ENCODE measurements at regions not wholly inside any gene's neighbourhood (a gene's known extent, or its start where the extent isn't known, plus 50 kb on each side); places are given as distances from the start of the nearest gene placed in this dataset.

DNA sequence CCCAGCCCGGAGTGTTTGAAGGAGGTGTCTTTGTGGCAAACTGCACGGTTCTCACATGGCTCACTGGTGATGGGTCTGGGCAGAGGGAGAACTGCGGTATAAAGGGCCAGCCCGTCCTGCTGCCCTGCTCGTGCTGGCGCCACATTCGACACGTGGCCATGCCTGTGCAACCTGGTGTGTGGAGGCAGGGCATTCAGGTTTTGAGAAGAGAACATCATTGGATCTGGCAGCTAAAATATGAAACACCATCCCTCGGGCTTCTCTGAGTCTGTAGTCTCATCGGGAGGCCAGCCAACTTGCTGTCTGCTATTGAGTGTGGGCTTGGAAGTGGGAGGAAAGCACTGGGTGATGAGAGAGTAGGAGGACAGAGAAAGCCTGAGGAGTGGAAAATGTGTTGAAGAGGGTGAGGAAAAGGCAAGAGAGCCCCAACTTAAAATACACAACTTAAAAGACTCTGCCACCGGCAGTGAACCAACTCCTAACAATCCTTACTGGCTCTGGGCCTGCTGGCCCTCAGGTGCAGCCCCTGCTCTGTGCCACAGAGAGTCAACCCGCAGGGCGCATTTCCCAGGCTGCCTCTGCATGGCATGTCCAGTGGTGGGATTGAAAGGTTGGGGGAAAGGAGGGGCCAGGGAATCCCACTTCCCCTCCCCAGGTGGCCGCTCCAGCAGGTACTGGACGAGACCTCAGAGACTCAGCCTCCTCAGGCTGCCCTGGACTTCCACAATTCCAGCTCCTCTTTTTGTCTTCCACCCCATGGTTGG lies 112.7 kb upstream of the DLX2 start:
- no peaks in the 10 kb centered on the region for H4K20me1 ChIP-seq (ENCODE audit: control insufficient read depth, extremely low read depth, insufficient read depth, low read length)
- H3K4me2 ChIP-seq (ENCODE audit: extremely low read depth, insufficient read depth, low read length) = no peak overlapping the region
- no peak overlapping the region for H3K27ac ChIP-seq (ENCODE audit: insufficient read depth, low read length)
- TF ChIP-seq, protein P1, sequence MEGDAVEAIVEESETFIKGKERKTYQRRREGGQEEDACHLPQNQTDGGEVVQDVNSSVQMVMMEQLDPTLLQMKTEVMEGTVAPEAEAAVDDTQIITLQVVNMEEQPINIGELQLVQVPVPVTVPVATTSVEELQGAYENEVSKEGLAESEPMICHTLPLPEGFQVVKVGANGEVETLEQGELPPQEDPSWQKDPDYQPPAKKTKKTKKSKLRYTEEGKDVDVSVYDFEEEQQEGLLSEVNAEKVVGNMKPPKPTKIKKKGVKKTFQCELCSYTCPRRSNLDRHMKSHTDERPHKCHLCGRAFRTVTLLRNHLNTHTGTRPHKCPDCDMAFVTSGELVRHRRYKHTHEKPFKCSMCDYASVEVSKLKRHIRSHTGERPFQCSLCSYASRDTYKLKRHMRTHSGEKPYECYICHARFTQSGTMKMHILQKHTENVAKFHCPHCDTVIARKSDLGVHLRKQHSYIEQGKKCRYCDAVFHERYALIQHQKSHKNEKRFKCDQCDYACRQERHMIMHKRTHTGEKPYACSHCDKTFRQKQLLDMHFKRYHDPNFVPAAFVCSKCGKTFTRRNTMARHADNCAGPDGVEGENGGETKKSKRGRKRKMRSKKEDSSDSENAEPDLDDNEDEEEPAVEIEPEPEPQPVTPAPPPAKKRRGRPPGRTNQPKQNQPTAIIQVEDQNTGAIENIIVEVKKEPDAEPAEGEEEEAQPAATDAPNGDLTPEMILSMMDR (conservative IDR thresholded peaks at IDR 0.05 in 1 of 2, IDR thresholded peaks at IDR 0.05 in 1 of 2; ENCODE audit: low read depth in 1 of 2, low read length in 2 of 2) = no peak
- TF ChIP-seq EZH2 (IDR thresholded peaks at IDR 0.05; ENCODE audit: low read length, missing control alignments) = no peak
- no peaks in the 10 kb centered on the region for H3K79me2 ChIP-seq (ENCODE audit: control insufficient read depth, insufficient read depth, low read length)
- H3K9me3 ChIP-seq (ENCODE audit: control insufficient read depth, insufficient read depth, low read depth, low read length) = no peaks in the 10 kb centered on the region
- H3K4me1 ChIP-seq (ENCODE audit: control insufficient read depth, extremely low read depth, insufficient read depth, low read length) = no peaks in the 10 kb centered on the region
- H3K9ac ChIP-seq (ENCODE audit: insufficient read depth, low read length) = no peak overlapping the region
- no peak overlapping the region for H3K4me3 ChIP-seq (replicated peaks in 1 of 4; ENCODE audit: control extremely low read depth in 1 of 4, insufficient read depth in 1 of 4, low read depth in 3 of 4, low read length in 4 of 4)
- H3K27me3 ChIP-seq (ENCODE audit: control insufficient read depth, insufficient read depth, low read length) = no peaks in the 10 kb centered on the region
- no peak overlapping the region for H2AFZ ChIP-seq (ENCODE audit: low read length)
- DNase-seq (ENCODE audit: low read depth in 2 of 2) = peak in 1 of 2 donors; percentile 39
- H3K36me3 ChIP-seq (ENCODE audit: control insufficient read depth, insufficient read depth, low read length) = no peaks in the 10 kb centered on the region

DNA sequence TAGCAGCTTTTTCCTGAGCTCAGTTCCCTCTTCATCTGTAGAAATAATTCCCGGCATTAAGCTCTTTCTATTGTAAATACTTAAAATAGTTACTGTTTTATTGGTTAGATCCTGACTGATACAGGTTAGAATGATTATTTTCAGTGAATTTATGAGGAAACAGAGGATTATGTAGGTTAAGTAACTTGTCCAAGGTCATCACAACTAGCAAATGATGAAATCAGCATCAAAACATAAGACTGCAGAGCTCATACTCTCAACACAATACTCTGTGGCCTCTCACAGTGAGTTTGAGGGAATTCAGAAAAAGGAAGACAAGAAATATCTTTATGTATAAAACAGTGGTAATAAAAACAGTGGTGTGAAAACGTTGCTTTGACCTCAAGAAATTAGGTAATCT lies 113.2 kb upstream of the DLX2 start:
- no peaks in the 10 kb centered on the region for H4K20me1 ChIP-seq (ENCODE audit: control insufficient read depth, extremely low read depth, insufficient read depth, low read length)
- DNase-seq (ENCODE audit: low read depth in 2 of 2) = no peak
- TF ChIP-seq EZH2 (IDR thresholded peaks at IDR 0.05; ENCODE audit: low read length, missing control alignments) = no peak
- TF ChIP-seq, protein P1 (conservative IDR thresholded peaks at IDR 0.05 in 1 of 2, IDR thresholded peaks at IDR 0.05 in 1 of 2; ENCODE audit: low read depth in 1 of 2, low read length in 2 of 2) = no peak

DNA sequence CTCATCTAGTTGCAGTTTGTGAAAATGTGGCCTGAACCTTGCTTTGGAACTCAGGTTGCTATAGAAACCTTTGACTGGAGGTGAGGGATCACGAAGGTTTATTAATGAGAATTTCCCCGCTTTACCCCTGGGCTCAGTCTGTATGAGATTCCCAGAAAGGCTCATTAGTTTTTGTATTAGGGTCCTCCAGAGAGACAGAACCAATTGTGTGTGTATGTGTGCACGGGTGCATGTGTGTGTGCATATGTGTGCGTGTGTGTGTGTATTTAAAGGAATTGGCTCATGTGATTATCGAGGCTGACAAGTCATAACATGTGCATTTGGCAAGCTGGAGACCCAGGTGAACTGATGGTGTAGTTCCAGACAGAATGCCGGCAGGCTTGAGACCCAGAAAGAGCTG lies 113.8 kb upstream of the DLX2 start:
- no peaks in the 10 kb centered on the region for H4K20me1 ChIP-seq (ENCODE audit: control insufficient read depth, extremely low read depth, insufficient read depth, low read length)
- no peak overlapping the region for H3K9ac ChIP-seq (ENCODE audit: insufficient read depth, low read length)
- TF ChIP-seq, protein P1 (conservative IDR thresholded peaks at IDR 0.05 in 1 of 2, IDR thresholded peaks at IDR 0.05 in 1 of 2; ENCODE audit: low read depth in 1 of 2, low read length in 2 of 2) = no peak
- TF ChIP-seq EZH2 (IDR thresholded peaks at IDR 0.05; ENCODE audit: low read length, missing control alignments) = no peak
- no peaks in the 10 kb centered on the region for H3K4me1 ChIP-seq (ENCODE audit: control insufficient read depth, extremely low read depth, insufficient read depth, low read length)
- H3K27me3 ChIP-seq (ENCODE audit: control insufficient read depth, insufficient read depth, low read length) = no peaks in the 10 kb centered on the region
- no peaks in the 10 kb centered on the region for H3K9me3 ChIP-seq (ENCODE audit: control insufficient read depth, insufficient read depth, low read depth, low read length)
- no peak overlapping the region for H2AFZ ChIP-seq (ENCODE audit: low read length)
- no peak overlapping the region for H3K27ac ChIP-seq (ENCODE audit: insufficient read depth, low read length)
- no peak overlapping the region for H3K4me3 ChIP-seq (replicated peaks in 1 of 4; ENCODE audit: control extremely low read depth in 1 of 4, insufficient read depth in 1 of 4, low read depth in 3 of 4, low read length in 4 of 4)
- no peaks in the 10 kb centered on the region for H3K79me2 ChIP-seq (ENCODE audit: control insufficient read depth, insufficient read depth, low read length)
- DNase-seq (ENCODE audit: low read depth in 2 of 2) = no peak
- no peaks in the 10 kb centered on the region for H3K36me3 ChIP-seq (ENCODE audit: control insufficient read depth, insufficient read depth, low read length)
- no peak overlapping the region for H3K4me2 ChIP-seq (ENCODE audit: extremely low read depth, insufficient read depth, low read length)

More for the DNA sequence above, 113.2 kb upstream of the DLX2 start:
- Histone ChIP-seq H3K27ac (ENCODE audit: insufficient read depth, low read length) (no peak overlapping the region), H3K4me1 (ENCODE audit: control insufficient read depth, extremely low read depth, insufficient read depth, low read length) (no peaks in the 10 kb centered on the region), H2AFZ (ENCODE audit: low read length) (no peak overlapping the region), H3K4me3 (replicated peaks in 1 of 4; ENCODE audit: control extremely low read depth in 1 of 4, insufficient read depth in 1 of 4, low read depth in 3 of 4, low read length in 4 of 4) (no peak overlapping the region), H3K36me3 (ENCODE audit: control insufficient read depth, insufficient read depth, low read length) (no peaks in the 10 kb centered on the region), H3K9ac (ENCODE audit: insufficient read depth, low read length) (no peak overlapping the region), H3K79me2 (ENCODE audit: control insufficient read depth, insufficient read depth, low read length) (no peaks in the 10 kb centered on the region), H3K27me3 (ENCODE audit: control insufficient read depth, insufficient read depth, low read length) (no peaks in the 10 kb centered on the region), H3K4me2 (ENCODE audit: extremely low read depth, insufficient read depth, low read length) (no peak overlapping the region), H3K9me3 (ENCODE audit: control insufficient read depth, insufficient read depth, low read depth, low read length) (no peaks in the 10 kb centered on the region)
